ENCODE measurements at regions not wholly inside any gene's neighbourhood (a gene's known extent, or its start where the extent isn't known, plus 50 kb on each side); places are given as distances from the start of the nearest gene placed in this dataset.

- TF ChIP-seq CTCF (IDR thresholded peaks at IDR 0.05; ENCODE audit: control insufficient read depth, insufficient read depth, low read depth, low read length, missing control alignments): no peak
- no peak overlapping the region for H3K4me3 ChIP-seq (ENCODE audit: control insufficient read depth, low read depth, low read length)
- no peak for DNase-seq (ENCODE audit: low read depth)
Observed at GRCh38 chr1:30045304-30046090, 677.9 kb downstream of the MATN1 start.

GRCh38 chr1:30044656-30045144, 678.7 kb downstream of the MATN1 start:
- TF ChIP-seq CTCF (IDR thresholded peaks at IDR 0.05; ENCODE audit: control insufficient read depth, insufficient read depth, low read depth, low read length, missing control alignments): no peak
- no peak overlapping the region for H3K4me3 ChIP-seq (ENCODE audit: control insufficient read depth, low read depth, low read length)
- no peak for DNase-seq (ENCODE audit: low read depth)

DNA sequence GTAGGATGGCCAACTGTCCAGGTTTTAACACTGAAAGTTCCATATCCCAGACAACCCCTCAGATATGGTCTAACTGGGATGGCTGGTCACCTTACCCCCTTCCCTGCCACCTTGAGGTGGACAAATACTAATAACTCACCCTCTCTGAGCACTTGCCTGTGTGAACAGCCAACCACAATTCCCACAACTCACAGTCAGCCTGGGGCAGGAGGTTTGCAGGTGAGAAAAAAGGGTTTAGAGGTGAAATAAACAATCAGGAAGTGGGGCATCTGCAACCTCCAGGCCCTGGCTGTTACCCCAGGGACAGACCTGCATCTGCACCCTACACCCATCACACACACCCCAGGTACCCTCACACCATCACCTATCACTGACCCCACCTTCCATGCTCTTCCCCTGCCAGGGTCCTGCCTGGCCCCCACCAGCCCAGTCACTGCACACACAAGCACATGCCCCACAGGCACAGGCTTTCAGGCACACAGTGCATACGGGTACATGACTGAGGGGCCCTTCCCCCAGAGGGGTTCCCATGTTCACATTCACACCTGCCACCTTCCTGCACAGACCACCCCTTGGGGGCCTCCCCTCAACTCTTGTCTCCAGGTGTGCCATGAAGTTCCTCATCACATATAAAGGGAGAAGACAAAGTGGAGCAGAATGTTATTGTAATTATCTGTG, 679.5 kb downstream of the MATN1 start:
- no peak overlapping the region for H3K4me3 ChIP-seq (ENCODE audit: control insufficient read depth, low read depth, low read length)
- DNase-seq (ENCODE audit: low read depth): no peak
- no peak for TF ChIP-seq CTCF (IDR thresholded peaks at IDR 0.05; ENCODE audit: control insufficient read depth, insufficient read depth, low read depth, low read length, missing control alignments)

DNA sequence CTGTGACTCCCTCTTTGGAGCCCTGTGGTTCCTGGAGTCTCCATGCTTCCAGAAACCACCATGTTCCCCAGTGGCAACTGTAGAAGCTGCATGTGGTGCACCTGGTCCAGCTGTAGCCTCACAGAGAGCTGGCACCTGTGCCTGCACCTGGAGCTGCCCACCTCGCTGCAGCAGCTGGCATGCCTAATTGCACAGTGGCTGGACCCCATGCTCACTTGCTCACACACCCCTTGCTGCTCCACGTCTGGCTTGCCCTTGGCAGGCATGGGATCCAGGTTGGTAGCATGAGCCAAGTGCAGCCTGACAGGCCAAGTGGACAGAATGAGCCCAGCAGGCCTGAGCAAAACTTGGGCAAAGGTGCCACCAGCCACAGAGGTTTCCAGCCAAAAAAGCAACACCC, 680.1 kb downstream of the MATN1 start:
- DNase-seq (ENCODE audit: low read depth): no peak
- no peak for TF ChIP-seq CTCF (IDR thresholded peaks at IDR 0.05; ENCODE audit: control insufficient read depth, insufficient read depth, low read depth, low read length, missing control alignments)
- H3K4me3 ChIP-seq (ENCODE audit: control insufficient read depth, low read depth, low read length): no peak overlapping the region

DNA sequence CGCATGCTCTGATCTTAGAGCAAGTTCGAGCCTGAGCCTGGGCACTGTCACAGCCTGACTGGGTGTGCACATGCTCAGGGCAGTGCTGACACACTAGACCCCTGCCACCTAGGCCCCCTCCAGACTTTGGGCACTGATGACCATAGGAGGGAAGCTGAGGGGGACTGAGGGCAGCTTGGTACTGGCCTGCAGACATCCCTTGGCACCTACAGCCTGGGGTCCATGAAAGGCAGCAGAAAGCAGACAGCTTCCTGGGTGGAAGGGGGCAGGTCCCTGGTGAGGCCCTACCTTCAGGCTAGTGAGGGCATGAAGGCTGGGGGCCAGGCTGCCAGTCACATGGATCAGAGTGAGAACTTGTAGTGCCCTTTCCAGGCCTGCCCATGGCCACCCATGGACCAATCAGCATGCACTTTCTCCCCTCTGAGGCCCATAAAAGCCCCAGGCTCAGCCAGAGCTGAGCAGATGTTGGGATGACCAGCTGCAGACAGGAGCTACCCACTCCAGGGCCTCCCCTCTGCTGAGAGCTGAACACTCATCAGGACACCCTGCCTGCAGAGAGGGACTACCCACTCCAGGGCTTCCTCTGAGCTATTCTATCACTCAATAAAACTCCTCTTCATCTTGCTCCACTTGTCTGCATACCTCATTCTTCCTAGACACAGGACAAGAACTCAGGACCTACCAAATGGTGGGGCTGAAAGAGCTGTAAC, 680.8 kb downstream of the MATN1 start:
- H3K4me3 ChIP-seq (ENCODE audit: control insufficient read depth, low read depth, low read length): no peak overlapping the region
- no peak for DNase-seq (ENCODE audit: low read depth)
- TF ChIP-seq CTCF (IDR thresholded peaks at IDR 0.05; ENCODE audit: control insufficient read depth, insufficient read depth, low read depth, low read length, missing control alignments): no peak

DNA sequence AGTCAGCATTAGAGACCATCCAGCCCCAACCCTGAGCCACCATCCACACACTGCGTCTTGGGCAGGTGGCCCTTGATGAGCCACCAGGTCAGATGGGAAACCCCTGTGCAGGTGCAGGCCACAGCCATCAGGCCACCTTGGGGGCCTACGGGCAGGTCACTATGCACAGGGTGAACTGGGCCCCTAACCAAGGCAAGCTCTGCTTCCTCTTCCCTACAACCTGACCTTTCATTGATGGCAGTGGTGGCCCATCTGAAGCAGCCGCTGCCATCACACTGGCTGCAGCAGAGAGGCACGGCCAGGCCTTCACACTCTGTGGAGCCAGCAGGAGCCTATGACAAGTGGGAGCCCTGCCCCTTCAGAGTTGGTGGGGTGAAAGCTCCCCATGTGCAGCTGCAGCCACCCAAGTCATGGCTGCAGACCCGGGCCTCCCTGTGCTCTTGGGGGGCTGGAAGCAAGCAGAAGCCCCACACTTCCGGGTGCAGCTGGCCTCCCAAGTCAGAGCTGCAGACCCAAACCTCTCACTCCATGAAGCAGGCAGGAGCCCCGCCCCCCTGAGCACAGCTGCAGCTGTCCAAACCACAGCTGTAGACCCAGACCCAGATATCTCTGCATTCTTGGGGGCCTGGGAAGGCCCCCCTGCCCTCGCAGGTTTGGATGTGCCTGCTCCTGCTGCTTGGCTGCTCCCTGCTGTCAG, 681.5 kb downstream of the MATN1 start:
- H3K4me3 ChIP-seq (ENCODE audit: control insufficient read depth, low read depth, low read length): no peak overlapping the region
- TF ChIP-seq CTCF (IDR thresholded peaks at IDR 0.05; ENCODE audit: control insufficient read depth, insufficient read depth, low read depth, low read length, missing control alignments): no peak
- no peak for DNase-seq (ENCODE audit: low read depth)

Measured in AG09309 (cell line).